ENCODE measurements at regions not wholly inside any gene's neighbourhood (a gene's known extent, or its start where the extent isn't known, plus 50 kb on each side); places are given as distances from the start of the nearest gene placed in this dataset.

DNA sequence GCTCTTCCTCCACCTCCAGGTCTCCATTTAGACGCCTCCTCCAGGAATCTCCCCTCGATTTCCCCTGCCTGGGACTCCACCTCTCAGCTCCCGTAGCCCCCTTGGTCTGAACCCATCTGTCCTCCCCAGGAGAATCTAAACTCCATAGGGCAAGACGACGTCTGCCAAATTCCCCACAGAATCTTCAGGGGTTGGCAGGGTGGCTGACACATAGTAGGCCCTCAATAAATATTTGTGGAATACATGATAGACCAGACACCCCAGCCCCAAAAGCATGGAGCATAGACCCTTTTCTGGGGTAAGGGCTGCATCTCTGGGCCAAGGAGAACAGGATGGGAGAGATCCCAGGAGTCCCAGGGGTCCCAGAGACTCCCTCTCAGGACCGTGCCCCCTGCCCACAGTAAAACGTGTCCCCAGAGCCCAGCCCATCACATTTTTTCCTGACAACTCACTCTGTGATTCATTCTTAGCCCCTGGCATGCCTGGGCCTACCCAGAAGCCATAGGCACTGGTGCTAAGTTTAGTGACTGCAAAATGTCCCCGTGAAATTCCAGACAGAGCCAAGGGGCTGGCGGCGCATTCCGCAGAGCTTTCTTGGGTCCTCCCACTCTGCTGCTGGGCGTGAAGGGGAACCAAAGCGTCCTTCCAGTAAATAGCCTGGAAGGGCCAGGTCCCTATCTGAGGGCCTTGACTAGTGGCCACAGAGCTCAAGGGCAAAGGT is 78.0 kb upstream of the SLC6A6 start:
- TF ChIP-seq, protein P1, sequence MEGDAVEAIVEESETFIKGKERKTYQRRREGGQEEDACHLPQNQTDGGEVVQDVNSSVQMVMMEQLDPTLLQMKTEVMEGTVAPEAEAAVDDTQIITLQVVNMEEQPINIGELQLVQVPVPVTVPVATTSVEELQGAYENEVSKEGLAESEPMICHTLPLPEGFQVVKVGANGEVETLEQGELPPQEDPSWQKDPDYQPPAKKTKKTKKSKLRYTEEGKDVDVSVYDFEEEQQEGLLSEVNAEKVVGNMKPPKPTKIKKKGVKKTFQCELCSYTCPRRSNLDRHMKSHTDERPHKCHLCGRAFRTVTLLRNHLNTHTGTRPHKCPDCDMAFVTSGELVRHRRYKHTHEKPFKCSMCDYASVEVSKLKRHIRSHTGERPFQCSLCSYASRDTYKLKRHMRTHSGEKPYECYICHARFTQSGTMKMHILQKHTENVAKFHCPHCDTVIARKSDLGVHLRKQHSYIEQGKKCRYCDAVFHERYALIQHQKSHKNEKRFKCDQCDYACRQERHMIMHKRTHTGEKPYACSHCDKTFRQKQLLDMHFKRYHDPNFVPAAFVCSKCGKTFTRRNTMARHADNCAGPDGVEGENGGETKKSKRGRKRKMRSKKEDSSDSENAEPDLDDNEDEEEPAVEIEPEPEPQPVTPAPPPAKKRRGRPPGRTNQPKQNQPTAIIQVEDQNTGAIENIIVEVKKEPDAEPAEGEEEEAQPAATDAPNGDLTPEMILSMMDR (IDR thresholded peaks at IDR 0.05): no peak
- TF ChIP-seq POLR2AphosphoS5 (IDR thresholded peaks at IDR 0.05) (no peak), POLR2A (IDR thresholded peaks at IDR 0.05) (no peak)
